BLaER1 treated with 17β-estradiol and CSF1 and Interleukin-3, amounts not matched to agents 10 nM and 100 nM (cell line): ENCODE measurements at regions not wholly inside any gene's neighbourhood (a gene's known extent, or its start where the extent isn't known, plus 50 kb on each side); places are given as distances from the start of the nearest gene placed in this dataset.
"Not testable (repeated sequence)": the region's sequence is repeated elsewhere in the genome, so short reads cannot be mapped to it uniquely, and the experiment has no call there.

Source experiments
- H3K27ac ChIP-seq, 11 experiments: shearing (Covaris generic); formaldehyde crosslinking; 2 replicates each; pipeline ENCODE4 v1.8.1; 2022
- H3K27me3 ChIP-seq, 11 experiments: shearing (Covaris generic); formaldehyde crosslinking; 2 replicates each; pipeline ENCODE4 v1.8.1; 2022
- H3K36me3 ChIP-seq, 11 experiments: shearing (Covaris generic); formaldehyde crosslinking; 2 replicates each; pipeline ENCODE4 v1.8.1; 2022
- H3K4me1 ChIP-seq, 10 experiments: shearing (Covaris generic); formaldehyde crosslinking; 2 replicates each; pipeline ENCODE4 v1.8.1; 2022
- H3K4me2 ChIP-seq, 11 experiments: shearing (Covaris generic); formaldehyde crosslinking; 2 replicates each; pipeline ENCODE4 v1.8.1; 2022
- H3K4me3 ChIP-seq, 10 experiments: shearing (Covaris generic); formaldehyde crosslinking; 2 replicates each; pipeline ENCODE4 v1.8.1; 2022
- H3K9ac ChIP-seq, 11 experiments: shearing (Covaris generic); formaldehyde crosslinking; 2 replicates each; pipeline ENCODE4 v1.8.1; 2022
- H3K9me3 ChIP-seq, 11 experiments: shearing (Covaris generic); formaldehyde crosslinking; replicated peaks in 1 of 11; 2 replicates each; pipeline ENCODE4 v1.8.1; 2022
- H4K20me1 ChIP-seq, 11 experiments: shearing (Covaris generic); formaldehyde crosslinking; 2 replicates each; pipeline ENCODE4 v1.8.1; 2022
- Cebpa-rat ChIP-seq, 11 experiments: shearing (Covaris generic); IDR thresholded peaks; 2 replicates each; pipeline ENCODE4 v1.8.1; 2022

DNA sequence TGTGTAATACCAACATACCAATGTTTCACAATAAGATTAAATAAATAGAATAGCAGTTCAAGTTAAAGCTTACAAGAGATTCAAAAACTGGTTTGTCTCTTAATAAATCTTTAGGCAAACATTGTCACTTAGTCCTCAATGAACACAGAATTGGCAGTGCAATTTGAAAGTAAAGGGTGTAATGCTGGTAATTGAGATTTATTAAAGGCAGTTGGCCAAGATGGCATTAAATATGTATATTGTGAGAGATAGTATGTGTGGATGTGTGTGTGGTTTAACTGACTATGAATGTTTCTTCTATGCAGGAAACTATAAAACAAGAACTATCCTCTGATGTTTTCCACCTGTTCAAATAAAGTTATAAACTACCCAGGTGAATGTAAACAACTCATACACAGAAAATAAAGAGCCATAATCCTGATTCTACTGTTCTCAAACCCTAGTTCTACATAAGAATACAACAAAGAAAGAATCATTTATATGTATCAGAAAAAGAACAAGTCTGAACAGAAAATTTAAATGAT lies 267.9 kb upstream of the PTCHD4 start:
- Histone ChIP-seq H3K27ac (no peak overlapping the region), H3K27me3 (no peaks in the 10 kb centered on the region), H4K20me1 (no peaks in the 10 kb centered on the region), H3K4me3 (no peak overlapping the region), H3K9me3 (no peaks in the 10 kb centered on the region), H3K4me1 (peaks cover 0 to 9% (median 0%) of the 10 kb centered on the region in 10 experiments; a peak in 4 of 20 replicates), H3K4me2 (no peak overlapping the region), H3K36me3 (no peaks in the 10 kb centered on the region), H3K9ac (no peak overlapping the region)
- no peak for TF ChIP-seq Cebpa-rat (IDR thresholded peaks at IDR 0.05)

DNA sequence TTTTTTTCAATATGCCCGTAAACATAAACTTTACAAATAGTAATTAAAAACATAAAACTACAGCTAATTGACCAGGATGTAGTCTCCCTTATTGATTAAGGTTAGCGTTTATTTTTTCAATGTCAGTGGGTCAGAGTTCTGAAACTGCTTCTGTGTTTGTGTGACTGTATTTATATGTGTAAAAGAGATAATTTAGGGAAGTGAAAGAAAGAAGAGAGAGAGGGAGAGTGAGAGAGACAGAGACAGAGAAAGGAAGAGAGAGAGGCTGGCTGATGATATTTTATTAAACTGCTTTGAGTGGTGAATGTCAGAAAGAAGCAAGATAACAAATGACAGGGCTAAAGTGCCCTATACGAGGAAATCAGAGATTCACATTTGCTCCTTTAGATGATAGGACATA lies 266.1 kb upstream of the PTCHD4 start:
- H3K4me2 ChIP-seq: peak overlapping the region in 2 of 11 experiments; percentile 38 to 43; a peak in 2 of 22 replicates
- peaks cover 0 to 15% (median 0%) of the 10 kb centered on the region in 10 experiments; a peak in 5 of 20 replicates for H3K4me1 ChIP-seq
- H3K27me3 ChIP-seq: no peaks in the 10 kb centered on the region
- no peaks in the 10 kb centered on the region for H4K20me1 ChIP-seq
- H3K9ac ChIP-seq: no peak overlapping the region
- no peak overlapping the region for H3K27ac ChIP-seq
- TF ChIP-seq Cebpa-rat (IDR thresholded peaks at IDR 0.05): no peak
- no peak overlapping the region for H3K4me3 ChIP-seq
- H3K36me3 ChIP-seq: no peaks in the 10 kb centered on the region
- H3K9me3 ChIP-seq: 0 out of 22 replicates have a peak, but pooled peaks cover 0 to under 1% (median 0%) of the 10 kb centered on the region in 11 experiments

DNA sequence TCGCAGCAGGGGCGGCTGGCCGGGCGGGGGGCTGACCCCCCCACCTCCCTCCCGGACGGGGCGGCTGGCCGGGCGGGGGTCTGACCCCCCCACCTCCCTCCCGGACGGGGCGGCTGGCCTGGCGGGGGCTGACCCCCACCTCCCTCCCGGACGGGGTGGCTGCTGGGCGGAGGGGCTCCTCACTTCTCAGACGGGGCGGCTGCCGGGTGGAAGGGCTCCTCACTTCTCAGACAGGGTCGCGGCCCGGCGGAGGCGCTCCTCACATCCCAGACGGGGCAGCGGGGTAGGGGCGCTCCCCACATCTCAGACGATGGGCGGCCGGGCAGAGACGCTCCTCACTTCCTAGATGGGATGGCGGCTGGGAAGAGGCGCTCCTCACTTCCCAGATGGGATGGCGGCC lies 260.2 kb upstream of the PTCHD4 start:
- not testable (repeated sequence) for H3K36me3 ChIP-seq, H3K27me3 ChIP-seq, H3K9ac ChIP-seq, H3K4me2 ChIP-seq, H3K4me3 ChIP-seq, H3K4me1 ChIP-seq, H4K20me1 ChIP-seq, H3K27ac ChIP-seq
- peaks cover 0 to 14% (median 4%) of the 10 kb centered on the region in 11 experiments; a peak in 7 of 22 replicates for H3K9me3 ChIP-seq

DNA sequence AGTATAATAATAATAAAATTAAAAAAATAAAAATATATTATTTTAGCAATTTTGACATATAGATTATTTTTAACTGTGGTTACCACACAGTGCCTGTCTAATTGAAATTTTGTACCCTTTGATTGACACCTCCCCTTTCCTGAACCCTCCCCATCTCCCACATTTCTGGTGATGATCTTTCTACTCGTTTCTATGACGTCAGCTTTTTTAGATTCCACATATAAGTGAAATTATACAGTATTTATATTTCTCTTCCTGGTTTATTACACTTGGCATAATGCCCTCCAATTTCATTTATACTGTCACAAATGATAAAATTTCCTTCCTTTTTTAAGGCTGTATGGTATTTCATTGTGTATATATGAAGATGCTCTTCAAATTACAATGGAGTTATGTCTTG lies 258.1 kb upstream of the PTCHD4 start:
- H3K4me2 ChIP-seq: no peak overlapping the region
- H3K27ac ChIP-seq: no peak overlapping the region
- H4K20me1 ChIP-seq: no peaks in the 10 kb centered on the region
- no peak overlapping the region for H3K9ac ChIP-seq
- H3K27me3 ChIP-seq: no peaks in the 10 kb centered on the region
- no peaks in the 10 kb centered on the region for H3K36me3 ChIP-seq
- peaks cover 0 to 7% (median 0%) of the 10 kb centered on the region in 10 experiments; a peak in 3 of 20 replicates for H3K4me1 ChIP-seq
- H3K4me3 ChIP-seq: no peak overlapping the region
- TF ChIP-seq Cebpa-rat (IDR thresholded peaks at IDR 0.05): no peak
- H3K9me3 ChIP-seq: peaks cover 0 to 14% (median 4%) of the 10 kb centered on the region in 11 experiments; a peak in 7 of 22 replicates

DNA sequence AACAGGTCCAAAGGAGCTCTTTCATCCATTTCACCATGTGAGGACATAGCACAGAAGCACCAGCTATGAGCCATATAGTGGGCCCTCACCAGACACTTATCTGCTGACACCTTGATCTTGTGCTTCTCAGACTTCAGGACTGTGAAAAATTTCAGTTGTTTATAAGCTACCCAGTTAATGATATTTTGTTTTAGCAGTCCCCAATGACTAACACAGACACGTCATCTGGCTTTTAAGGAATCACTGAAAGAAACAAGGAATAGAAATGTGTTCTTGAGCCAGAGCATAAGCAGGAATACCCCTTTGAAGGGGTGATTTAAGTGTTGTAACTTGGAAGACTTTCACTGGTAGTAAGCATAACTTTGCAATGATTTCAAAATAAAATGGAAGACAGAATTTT lies 214.7 kb upstream of the PTCHD4 start:
- Histone ChIP-seq H4K20me1 (no peaks in the 10 kb centered on the region), H3K4me3 (no peak overlapping the region), H3K9ac (no peak overlapping the region), H3K4me2 (no peak overlapping the region), H3K4me1 (no peaks in the 10 kb centered on the region), H3K36me3 (no peaks in the 10 kb centered on the region), H3K27me3 (no peaks in the 10 kb centered on the region), H3K9me3 (no peaks in the 10 kb centered on the region), H3K27ac (no peak overlapping the region)
- TF ChIP-seq Cebpa-rat (IDR thresholded peaks at IDR 0.05): no peak

DNA sequence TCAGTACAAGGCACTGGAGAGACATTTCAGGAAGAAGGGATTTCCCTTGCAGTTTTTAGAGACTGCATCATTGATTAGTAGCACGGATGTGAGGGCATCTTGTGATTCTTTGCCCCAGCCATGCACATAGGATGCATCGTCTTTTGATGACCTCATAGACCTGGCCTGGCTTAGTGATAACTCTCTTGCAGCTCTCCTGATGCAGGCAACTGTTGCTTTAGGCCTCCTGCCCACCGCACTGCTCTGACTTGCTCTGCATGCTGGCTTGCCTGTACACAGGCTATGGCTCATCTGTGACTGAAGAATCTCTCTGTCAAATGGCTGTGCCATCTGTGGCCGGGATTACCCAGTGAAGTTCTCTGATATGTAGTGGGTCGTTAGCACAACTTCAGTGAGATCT lies 207.7 kb upstream of the PTCHD4 start:
- H3K27me3 ChIP-seq: no peaks in the 10 kb centered on the region
- no peak for TF ChIP-seq Cebpa-rat (IDR thresholded peaks at IDR 0.05)
- H3K9me3 ChIP-seq: no peaks in the 10 kb centered on the region
- H3K4me3 ChIP-seq: no peak overlapping the region
- no peak overlapping the region for H3K9ac ChIP-seq
- no peak overlapping the region for H3K4me2 ChIP-seq
- H3K27ac ChIP-seq: no peak overlapping the region
- H3K36me3 ChIP-seq: no peaks in the 10 kb centered on the region
- no peaks in the 10 kb centered on the region for H4K20me1 ChIP-seq
- H3K4me1 ChIP-seq: no peaks in the 10 kb centered on the region

DNA sequence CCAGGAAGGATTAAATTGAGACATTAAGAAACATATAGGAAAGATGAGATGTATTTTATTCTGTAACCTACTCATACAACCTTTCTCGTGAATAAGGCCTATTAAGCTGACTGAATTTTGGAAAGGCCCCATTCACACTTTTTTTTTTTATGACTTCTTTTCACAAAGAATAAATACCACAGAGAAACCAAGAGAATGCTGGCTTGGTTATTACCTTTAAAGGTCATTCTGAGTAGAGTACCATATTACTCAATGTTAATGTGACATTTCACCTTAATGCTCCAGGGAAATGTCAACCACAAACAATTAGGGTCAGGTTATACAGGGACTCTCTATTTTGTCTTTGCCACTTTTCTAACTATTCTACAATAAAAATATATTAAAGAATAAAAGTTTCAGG lies 204.9 kb upstream of the PTCHD4 start:
- Histone ChIP-seq H3K27me3 (no peaks in the 10 kb centered on the region), H4K20me1 (no peaks in the 10 kb centered on the region), H3K27ac (no peak overlapping the region), H3K4me2 (no peak overlapping the region), H3K9me3 (no peaks in the 10 kb centered on the region), H3K36me3 (no peaks in the 10 kb centered on the region), H3K9ac (no peak overlapping the region), H3K4me1 (no peaks in the 10 kb centered on the region), H3K4me3 (no peak overlapping the region)
- TF ChIP-seq Cebpa-rat (IDR thresholded peaks at IDR 0.05): no peak

DNA sequence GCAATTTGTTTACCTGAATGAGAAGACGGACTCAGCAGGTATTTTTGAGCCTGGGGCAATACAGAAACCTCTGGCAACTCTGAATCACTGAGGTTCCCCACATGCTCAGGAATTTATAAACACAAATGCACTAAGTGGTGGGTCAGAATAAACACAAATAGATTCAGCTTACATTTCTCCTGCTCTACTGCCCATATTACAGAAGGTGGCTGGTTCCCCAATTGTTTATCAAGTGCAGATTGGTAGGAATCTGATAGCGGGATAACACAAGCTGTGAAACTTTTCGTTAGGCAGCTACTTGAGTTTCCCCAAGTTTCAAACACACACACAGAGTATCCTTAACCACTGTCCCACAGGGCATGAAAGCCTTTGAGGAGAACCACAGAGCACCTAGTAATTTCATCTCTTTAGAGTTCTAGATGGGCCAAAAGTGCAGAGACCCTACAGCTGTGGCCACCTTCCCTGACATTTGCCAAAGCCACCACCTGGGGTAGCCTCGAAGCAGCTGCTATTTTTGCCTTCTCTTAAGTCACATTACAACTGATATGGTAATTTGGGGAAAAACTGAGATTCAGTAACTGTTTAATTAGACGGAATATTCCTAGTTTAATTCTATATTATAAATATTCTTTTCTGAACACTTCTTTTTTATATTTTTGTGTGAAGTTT lies 204.2 kb upstream of the PTCHD4 start:
- Histone ChIP-seq H3K4me2 (no peak overlapping the region), H3K4me1 (no peaks in the 10 kb centered on the region), H3K9me3 (no peaks in the 10 kb centered on the region), H3K4me3 (no peak overlapping the region), H3K36me3 (no peaks in the 10 kb centered on the region), H3K27me3 (no peaks in the 10 kb centered on the region), H4K20me1 (no peaks in the 10 kb centered on the region), H3K9ac (no peak overlapping the region), H3K27ac (no peak overlapping the region)
- no peak for TF ChIP-seq Cebpa-rat (IDR thresholded peaks at IDR 0.05)

DNA sequence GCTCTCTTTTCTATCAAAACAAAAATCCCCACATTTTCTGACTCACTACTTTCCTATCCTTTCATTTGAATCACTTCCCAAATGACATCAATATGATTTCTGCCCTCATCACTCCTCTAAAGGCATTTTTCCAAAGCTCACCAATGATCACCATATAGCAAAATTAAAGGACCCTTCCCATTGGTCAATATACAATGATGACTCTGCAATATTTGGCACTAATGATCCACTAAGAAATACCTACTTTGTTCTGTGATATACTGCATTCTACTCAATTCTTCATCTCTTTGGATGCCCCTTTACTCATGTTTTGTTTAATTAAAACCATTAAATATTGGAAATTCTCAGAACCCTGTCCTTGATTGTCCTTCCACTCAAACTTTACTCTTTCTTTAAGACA lies 200.3 kb upstream of the PTCHD4 start:
- Histone ChIP-seq H3K27ac (no peak overlapping the region), H3K9me3 (no peaks in the 10 kb centered on the region), H3K4me1 (no peaks in the 10 kb centered on the region)

DNA sequence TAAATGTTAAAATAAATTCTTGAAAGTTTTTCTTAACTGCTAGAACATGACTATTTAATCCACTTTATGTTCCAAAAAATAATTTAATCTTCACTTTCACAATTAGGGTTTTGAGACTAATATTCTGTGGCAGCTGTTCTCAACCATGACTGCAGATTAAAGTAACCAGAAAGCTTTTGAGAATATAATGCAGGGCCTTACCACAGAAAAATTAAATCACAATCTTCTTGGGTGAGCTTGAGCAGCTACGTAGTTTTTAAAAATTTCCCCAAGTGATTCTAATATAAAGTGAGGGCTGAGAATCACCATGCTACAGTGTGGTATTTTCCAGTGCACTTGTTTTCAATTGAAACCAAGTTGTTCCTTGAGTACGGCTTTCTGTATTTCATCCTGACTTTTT lies 196.6 kb upstream of the PTCHD4 start:
- TF ChIP-seq Cebpa-rat (IDR thresholded peaks at IDR 0.05): no peak

More for the DNA sequence above, 200.3 kb upstream of the PTCHD4 start:
- Histone ChIP-seq H3K4me2 (no peak overlapping the region), H3K4me3 (no peak overlapping the region), H3K36me3 (no peaks in the 10 kb centered on the region), H3K9ac (no peak overlapping the region), H4K20me1 (no peaks in the 10 kb centered on the region), H3K27me3 (no peaks in the 10 kb centered on the region)
- TF ChIP-seq Cebpa-rat (IDR thresholded peaks at IDR 0.05): no peak

More for the DNA sequence above, 196.6 kb upstream of the PTCHD4 start:
- Histone ChIP-seq H3K36me3 (no peaks in the 10 kb centered on the region), H3K9me3 (peaks cover 0 to 17% (median 8%) of the 10 kb centered on the region in 11 experiments; a peak in 11 of 22 replicates), H3K27me3 (no peaks in the 10 kb centered on the region), H3K4me3 (no peak overlapping the region), H3K9ac (no peak overlapping the region), H3K27ac (no peak overlapping the region), H3K4me2 (no peak overlapping the region), H4K20me1 (no peaks in the 10 kb centered on the region), H3K4me1 (no peaks in the 10 kb centered on the region)
